Thyroid gland (tissue), 4 donors: ENCODE measurements at regions not wholly inside any gene's neighbourhood (a gene's known extent, or its start where the extent isn't known, plus 50 kb on each side); places are given as distances from the start of the nearest gene placed in this dataset.

Experiments
- CTCF ChIP-seq, 6 experiments: fragments of 200-600 bp in 3 of 6; fragments of 450-650 bp in 3 of 6; sonication (generic) in 3 of 6; IDR thresholded peaks; one replicate each; pipeline ENCODE4 v1.5.1; 2016 to 2019; ENCODE audit warnings: antibody characterized with exemption in 6 of 6, mild to moderate bottlenecking in 2 of 6, inconsistent platforms in 1 of 6, moderate library complexity in 1 of 6
- POLR2A ChIP-seq, 2 donors: fragments of 450-650 bp; IDR thresholded peaks; one replicate each; pipeline ENCODE4 v1.6.1; 2017; ENCODE audit warnings: antibody characterized with exemption in 2 of 2, mild to moderate bottlenecking in 2 of 2, moderate library complexity in 1 of 2

GRCh38 chr4:170978990-170979389 is 834.2 kb upstream of the GALNTL6 start:
- TF ChIP-seq CTCF (IDR thresholded peaks at IDR 0.05) (no peak), POLR2A (IDR thresholded peaks at IDR 0.05) (no peak)
